GM20000 (cell line): ENCODE measurements at regions not wholly inside any gene's neighbourhood (a gene's known extent, or its start where the extent isn't known, plus 50 kb on each side); places are given as distances from the start of the nearest gene placed in this dataset.

Experiments used
- DNase-seq: peaks from one replicate; pipeline ENCODE4 v3.0.0; 2012; ENCODE audit warnings: low spot score
- TF ChIP-seq, protein P1 (sequence below): IDR thresholded peaks from 2 replicates; pipeline ENCODE4 v1.5.1; 2012; ENCODE audit warnings: mild to moderate bottlenecking, control low read depth; ENCODE audit errors: extremely low read depth, missing control alignments

DNA sequence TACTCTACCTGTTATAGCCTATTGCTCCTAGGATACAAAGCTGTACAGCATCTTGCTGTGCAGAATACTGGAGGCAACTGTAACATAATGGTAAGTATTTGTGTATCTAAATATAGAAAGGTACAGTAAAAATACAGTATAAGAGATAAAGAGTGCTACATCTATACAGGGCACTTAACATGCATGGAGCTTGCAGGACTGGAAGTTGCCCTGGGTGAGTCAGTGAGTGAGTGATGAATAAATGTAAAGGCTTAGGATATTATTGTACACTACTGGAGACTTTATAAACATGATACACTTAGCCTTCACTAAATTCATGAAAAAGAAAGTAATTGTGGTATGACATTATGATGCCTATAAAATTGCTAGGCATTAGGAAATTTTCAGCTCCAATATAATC lies 65.5 kb upstream of the OSMR start:
- no peak for DNase-seq
- TF ChIP-seq, protein P1, sequence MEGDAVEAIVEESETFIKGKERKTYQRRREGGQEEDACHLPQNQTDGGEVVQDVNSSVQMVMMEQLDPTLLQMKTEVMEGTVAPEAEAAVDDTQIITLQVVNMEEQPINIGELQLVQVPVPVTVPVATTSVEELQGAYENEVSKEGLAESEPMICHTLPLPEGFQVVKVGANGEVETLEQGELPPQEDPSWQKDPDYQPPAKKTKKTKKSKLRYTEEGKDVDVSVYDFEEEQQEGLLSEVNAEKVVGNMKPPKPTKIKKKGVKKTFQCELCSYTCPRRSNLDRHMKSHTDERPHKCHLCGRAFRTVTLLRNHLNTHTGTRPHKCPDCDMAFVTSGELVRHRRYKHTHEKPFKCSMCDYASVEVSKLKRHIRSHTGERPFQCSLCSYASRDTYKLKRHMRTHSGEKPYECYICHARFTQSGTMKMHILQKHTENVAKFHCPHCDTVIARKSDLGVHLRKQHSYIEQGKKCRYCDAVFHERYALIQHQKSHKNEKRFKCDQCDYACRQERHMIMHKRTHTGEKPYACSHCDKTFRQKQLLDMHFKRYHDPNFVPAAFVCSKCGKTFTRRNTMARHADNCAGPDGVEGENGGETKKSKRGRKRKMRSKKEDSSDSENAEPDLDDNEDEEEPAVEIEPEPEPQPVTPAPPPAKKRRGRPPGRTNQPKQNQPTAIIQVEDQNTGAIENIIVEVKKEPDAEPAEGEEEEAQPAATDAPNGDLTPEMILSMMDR: no peak

DNA sequence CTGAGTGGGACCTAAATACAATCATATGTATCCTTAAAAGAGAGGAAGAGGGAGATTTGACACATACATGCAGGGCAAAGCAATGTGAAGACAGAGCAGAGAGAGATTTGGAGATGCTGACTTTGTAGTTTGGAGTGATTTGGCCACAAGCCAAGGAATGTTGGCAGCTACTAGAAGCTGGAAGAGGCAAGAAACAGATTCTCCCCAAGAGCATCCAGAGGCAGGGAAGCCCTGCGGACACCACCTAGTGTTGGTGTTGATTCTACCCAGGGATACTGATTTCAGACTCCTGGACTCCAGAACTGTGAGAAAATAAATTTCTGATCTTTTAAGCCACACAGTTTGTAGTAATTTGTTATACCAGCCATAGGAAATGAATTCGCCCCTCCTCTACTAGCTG lies 64.9 kb upstream of the OSMR start:
- DNase-seq: no peak
- TF ChIP-seq, protein P1: no peak

DNA sequence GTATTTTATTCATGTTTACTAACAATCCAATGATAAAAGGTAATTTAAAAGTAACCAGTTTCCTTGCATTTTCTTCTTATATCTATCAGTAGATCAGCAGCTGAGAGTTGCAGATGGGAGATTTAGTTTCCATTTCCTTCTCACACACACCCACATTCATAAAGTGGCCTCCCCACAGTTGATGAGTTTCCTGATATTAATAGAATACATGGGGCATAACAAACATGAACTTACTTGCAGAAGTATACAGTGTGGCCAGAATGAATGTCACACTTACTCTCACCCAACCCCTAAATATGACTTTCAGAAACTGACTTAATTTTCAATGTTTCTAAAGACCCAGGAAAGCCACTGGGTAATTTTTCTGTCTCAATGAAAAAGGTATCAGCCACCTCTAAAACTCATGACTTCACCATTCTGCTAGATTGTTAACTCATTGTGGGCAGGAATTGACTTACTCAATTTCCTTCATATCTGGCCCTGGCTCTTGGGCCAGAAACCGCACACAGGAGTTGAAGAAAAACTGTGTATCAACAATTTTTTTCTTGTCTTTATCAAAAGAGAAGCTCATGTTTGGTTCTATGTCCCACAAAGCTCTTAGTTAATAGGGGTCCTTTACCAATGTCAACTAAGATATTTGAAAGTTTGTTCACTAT lies 63.5 kb upstream of the OSMR start:
- DNase-seq: no peak
- TF ChIP-seq, protein P1: no peak

DNA sequence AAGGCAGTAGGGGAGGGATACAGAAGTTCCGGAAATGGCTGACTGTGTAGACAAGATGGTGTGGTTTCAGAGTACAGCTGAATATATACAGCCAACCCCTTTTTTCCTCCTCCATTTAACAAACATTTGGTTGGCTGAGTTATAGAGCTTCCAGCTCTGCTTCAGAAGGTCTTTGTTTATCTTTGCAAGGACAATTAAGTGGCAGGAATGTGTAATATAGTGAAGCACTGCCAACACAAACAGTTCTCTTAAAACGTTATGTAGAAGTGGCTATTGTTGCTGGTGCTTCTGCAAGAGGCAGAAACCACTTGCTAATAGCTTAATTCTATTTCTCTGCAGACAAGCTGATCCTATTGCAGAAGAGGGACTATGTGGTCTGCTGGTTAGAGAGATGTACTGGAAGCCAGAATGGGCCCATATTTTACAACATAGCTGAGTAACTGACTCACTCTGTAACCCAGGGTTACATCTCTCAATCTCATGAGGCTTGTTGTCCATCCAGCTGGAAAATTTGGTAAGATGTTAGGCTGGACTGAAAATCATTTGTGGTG lies 62.7 kb upstream of the OSMR start:
- TF ChIP-seq, protein P1: no peak
- DNase-seq: no peak

DNA sequence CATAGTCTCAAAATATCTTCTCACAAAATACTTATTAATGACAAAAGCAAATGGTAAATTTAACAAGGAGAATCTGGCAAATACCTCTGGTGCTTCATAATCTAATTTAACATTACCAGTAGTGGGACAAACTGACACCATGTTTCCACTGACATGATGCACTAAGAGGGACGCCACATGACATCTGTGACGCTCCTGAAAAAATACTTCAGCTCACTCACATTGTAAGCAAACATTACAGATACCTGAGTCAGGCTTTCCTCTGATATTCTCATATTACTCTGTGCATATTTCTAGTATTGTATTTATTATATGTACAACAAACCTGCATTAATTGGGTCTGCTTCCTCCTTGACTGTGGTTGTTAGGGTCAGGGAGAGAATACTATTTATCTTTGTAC lies 56.7 kb upstream of the OSMR start:
- TF ChIP-seq, protein P1: no peak

DNA sequence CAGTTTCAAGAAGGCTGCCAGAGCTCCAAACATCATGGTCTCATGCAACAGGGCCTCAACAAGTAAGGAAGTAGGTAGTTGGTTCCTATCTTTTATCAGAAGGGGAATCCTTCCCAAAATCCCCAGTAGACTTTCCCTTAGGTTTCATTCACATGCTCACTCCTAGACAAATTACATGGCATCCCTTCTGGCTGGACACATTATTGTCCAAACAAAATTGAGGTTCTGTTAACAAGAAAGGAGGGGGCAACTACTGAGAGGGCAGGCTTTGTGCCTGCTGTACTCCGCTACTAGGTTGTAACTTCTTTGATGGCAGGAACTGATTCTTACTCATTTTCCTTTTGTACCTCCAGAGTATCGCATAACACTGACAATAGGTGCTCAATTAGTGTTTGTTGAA lies 56.0 kb upstream of the OSMR start:
- DNase-seq: no peak
- TF ChIP-seq, protein P1: no peak

More for the DNA sequence above, 56.7 kb upstream of the OSMR start:
- DNase-seq: no peak

DNA sequence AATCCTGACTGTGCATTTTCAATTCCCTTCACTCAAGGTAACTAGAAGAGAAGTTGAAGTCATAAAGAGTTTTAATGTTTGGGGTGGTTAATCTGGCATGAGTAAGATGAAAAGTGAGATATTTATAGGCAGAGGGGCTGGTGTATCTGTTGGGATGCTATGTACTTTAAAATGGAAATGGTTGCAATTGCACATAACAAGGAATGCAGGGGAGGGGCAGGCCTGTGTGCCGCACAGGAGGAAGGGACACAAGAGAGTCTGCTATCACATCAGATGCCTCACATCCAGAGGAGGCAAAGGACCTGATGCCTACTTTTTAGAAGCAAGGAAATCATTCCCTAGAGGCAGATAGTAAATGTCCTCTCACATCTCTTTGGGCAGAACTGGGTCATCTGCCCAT lies 55.5 kb upstream of the OSMR start:
- DNase-seq: no peak
- TF ChIP-seq, protein P1: no peak
